Left ventricle myocardium superior (tissue), 1 donor: ENCODE measurements at regions not wholly inside any gene's neighbourhood (a gene's known extent, or its start where the extent isn't known, plus 50 kb on each side); places are given as distances from the start of the nearest gene placed in this dataset.
A peak's percentile ranks its signal among the peaks of the same experiment; 100 is the strongest.

Source experiments
- ATAC-seq: fragments of 200-7000 bp; cut with Tn5 transposase; one replicate; pipeline ENCODE4 v1.9.1; 2020; ENCODE audit warnings: mild to moderate bottlenecking, moderate library complexity
- DNase-seq: peaks from one replicate; pipeline ENCODE4 v3.0.0-alpha.2; 2020
- intact Hi-C: fragments of 100-400 bp; cut with micrococcal nuclease; formaldehyde crosslinking; loops from one replicate; pipeline ENCODE4 v1.11.0; 2022
- donor health status: DM: no; HTN: yes; CAD: no; lungs with severe emphysema.

DNA sequence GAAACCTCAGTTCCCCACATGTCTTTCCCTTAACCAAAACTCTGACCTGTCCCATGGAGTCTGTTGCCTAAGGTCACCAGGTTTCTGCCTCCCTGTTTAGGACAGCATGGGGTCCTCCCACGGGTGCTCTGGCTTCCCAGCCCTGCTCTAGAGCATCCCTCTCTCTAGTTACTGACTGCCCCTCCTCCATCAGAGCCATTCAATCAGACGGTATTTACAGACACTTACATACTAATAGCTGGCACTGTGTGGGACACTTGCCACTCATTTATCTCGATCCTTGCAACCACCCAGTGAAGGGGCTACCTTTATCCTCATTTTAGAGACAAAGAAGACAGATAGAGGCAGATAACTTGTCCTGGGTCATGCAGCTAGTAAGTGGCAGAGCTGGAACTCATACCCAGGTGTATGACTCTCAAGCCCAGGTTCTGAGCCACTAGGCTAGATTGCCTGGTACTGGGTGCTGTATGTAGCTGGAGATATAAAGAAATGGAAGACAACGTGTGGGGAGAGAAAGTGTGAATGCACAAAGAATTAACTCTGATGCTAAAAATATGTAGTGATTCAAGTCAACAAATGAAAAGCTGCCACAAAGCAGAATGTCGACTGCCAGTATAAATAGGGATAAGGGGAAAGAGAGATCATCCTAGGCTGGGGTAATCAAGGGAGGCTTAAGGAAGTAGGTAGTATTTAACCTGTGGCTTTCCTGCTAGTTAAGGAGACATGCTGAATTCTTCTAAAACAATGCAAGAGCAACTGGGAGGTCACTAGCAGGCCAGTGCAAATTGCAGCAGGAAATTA lies 52.5 kb upstream of the PDE8B start:
- intact Hi-C loops: no loop called here
- peak; percentile 61 for ATAC-seq

GRCh38 chr5:77156379-77156778 lies 54.1 kb upstream of the PDE8B start:
- intact Hi-C loops: no loop called here
- DNase-seq (no peak), ATAC-seq (no peak)

More for the DNA sequence above, 52.5 kb upstream of the PDE8B start:
- no peak for DNase-seq

GRCh38 chr5:77155179-77155785 lies 55.2 kb upstream of the PDE8B start:
- intact Hi-C loops: no loop called here
- DNase-seq (no peak), ATAC-seq (no peak)

DNA sequence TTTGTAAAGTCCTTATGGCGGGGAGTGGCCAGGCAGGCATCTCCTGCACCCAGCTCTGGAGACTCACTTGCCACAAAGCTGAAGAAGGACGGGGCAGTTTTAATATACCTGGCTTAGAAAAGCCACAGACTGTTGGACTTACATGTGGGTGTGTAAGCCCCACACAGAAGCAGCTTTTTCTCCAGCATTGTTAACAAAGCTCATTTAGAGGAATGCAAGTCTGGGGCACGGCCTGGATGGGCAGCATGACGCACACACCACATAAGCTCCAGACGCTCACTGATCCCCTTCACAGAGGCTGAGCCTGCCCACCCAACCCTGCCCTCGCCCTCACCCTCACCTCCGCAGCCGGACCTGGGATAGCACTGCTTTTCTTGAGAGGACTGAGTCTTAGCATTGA lies 58.0 kb upstream of the PDE8B start:
- ATAC-seq (no peak), DNase-seq (no peak)
- intact Hi-C loops: no loop called here

DNA sequence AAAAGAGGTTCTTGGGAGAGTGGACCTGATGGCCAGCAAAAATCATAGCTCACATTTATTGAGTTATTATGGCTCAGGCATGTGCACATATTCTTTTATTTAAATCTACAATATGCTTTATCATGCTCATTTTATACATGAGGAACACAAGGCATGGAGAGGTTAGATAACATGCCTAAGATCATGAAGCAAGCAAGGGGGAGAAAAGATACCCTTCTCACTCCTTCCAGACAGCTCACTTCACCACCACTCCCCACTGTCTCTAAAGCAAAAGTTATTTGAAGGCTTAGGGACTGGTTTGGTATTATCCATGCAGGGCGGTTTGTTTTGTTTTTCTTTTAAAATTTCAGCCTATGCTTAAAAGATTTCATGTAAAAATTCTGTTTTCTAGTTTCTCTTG lies 59.0 kb upstream of the PDE8B start:
- intact Hi-C loops: no loop called here
- DNase-seq (no peak), ATAC-seq (no peak)

DNA sequence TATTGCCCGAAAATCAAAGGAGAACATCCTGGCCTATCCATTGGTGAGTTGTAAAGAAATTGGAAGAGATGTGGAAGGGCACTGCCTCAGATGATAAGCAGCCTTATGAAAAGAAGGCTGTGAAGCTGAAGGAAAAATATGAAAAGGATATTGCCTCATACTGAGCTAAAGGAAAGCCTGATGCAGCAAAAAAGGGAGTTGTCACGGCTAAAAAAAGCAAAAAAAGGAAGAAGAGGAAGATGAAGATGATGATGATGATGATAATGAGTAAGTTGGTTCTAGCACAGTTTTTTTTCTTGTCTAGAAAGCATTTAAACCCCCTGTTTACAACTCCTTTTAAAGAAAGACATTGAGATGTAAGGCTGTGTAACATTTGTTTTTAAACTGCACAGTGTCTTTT lies 59.8 kb upstream of the ZBED3 start:
- intact Hi-C loops: no loop called here
- DNase-seq (no peak), ATAC-seq (no peak)

DNA sequence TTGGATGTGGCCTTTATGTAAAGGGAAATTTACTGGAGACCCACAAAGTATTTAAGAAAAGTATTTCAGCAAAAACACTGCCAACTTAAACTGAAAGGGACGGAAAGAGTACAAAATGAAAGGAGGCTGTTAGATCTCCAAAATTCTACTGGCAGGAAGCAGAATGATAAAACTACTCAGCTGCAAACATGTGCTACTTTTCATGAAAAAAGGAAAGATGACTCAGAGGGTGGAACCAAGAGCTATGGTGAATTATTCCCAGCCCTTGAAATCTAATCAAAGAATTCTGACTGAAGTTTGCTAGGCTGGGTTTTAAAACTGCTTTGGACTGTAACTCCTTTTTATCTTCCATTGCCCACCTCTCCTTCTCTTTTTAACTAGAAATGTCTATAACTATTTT lies 58.6 kb upstream of the ZBED3 start:
- DNase-seq (no peak), ATAC-seq (no peak)
- intact Hi-C loops: no loop called here

GRCh38 chr5:77144837-77145139 lies 57.7 kb upstream of the ZBED3 start:
- DNase-seq: no peak
- no peak for ATAC-seq
- intact Hi-C loops: no loop called here

DNA sequence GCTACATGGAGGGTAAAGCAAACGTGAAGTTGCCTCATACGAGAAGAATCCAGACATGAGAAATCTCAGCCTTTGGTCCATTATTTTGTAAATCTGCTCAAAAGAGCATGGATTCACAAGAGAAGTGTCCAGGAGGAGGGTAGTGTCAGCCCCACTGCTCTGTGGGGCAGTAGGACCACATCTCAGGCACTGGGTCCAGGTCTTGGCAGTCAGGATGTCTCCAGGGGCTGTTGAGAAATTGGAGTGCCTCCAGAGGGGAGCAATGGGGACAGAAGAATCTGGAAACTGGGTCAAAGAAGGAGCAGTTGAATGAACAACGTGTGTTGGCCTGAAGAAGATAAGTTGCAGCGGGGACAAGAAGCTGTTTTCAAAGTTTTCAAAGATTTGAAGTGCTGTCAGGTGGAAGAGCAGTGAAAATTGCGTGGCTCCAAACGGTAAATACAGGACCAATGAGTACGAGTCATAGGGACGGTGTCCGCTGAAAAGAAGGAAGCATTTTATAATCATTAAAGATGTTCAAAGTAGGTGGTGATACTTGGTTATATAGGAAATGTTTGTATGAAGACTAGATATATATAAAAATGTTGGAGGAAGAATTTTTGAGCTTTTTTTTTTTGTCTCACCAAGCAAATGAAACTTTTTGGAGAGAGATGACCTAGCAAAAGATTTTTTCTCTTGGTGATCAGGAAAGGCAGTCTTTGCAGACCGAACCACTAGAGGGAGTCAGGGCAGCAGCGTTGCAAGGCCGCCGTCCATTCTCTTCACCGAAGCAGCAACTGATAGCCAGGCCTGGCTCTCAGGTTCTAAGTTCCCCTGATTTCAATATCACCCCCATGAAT lies 57.1 kb upstream of the ZBED3 start:
- intact Hi-C loops: no loop called here
- DNase-seq: peak; percentile 64
- ATAC-seq: peak; percentile 81

DNA sequence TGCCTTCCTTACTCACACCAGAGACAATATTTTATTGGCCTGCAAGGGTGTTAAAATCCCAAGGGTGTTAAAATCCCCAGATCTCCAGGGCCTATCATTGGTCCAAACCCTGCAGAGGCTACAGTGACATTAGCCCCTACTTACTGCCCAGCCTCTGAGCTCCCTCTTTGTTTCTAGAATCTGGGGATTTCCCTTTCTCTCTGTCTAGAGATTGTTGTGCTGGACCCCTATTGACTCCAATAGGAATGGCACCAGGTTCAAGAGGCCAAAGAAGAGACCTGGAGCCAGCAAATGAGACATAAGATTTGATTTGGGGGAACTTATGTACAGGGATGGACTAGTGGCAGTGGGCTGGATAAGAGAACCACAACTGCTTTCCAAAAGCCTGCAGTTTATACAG lies 53.3 kb upstream of the ZBED3 start:
- intact Hi-C loops: no loop called here
- ATAC-seq (no peak), DNase-seq (no peak)

DNA sequence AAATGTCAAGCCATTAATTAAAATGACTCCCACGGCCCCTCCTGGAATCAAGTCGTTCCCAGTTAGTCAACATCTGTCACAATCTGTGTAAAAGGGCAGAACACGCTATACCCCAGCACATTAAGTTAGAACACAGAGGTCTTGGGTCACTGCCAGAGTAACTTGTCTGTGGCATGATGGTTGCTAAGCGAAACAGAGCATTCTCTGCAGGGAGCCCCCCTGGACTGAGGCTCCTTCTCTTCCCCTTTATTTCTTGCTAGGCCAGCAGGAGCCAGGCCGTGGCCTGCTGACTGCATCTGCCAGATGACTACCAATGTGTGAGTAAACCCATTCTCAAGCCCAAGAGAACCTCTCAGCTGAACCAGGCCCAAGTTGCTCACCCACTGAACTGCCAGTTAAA lies 51.9 kb upstream of the ZBED3 start:
- intact Hi-C loops: no loop called here
- ATAC-seq (peak; percentile 86), DNase-seq (peak; percentile 33)
